GM18867 (cell line): ENCODE measurements at regions not wholly inside any gene's neighbourhood (a gene's known extent, or its start where the extent isn't known, plus 50 kb on each side); places are given as distances from the start of the nearest gene placed in this dataset.
A peak's percentile ranks its signal among the peaks of the same experiment; 100 is the strongest.
"Not testable (repeated sequence)": the region's sequence is repeated elsewhere in the genome, so short reads cannot be mapped to it uniquely, and the experiment has no call there.

Source experiments
- ATAC-seq: cut with Tn5 transposase; IDR thresholded peaks from one replicate; pipeline ENCODE4 v1.9.1; 2021; ENCODE audit warnings: mild to moderate bottlenecking, moderate library complexity; ENCODE audit not compliant: unreplicated experiment

DNA sequence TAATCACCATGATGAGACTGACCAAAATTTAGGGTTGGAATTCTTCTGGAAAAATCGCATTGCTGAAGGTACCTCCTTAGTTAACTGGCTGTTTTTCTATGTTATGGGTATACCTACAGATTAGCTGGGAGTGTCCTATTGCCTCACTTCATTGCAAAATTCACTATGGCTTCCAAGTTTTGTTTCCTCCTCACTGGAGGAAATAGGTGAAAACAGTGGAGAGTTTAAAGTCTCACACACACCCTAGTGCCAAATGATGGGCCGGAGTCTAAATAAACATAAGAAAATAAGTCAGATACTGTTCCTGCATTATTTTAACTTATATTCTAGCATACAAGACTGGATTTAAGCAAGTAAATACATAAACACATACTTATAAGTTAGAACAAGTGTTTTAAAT, 98.2 kb downstream of the AHR start:
- no peak for ATAC-seq

DNA sequence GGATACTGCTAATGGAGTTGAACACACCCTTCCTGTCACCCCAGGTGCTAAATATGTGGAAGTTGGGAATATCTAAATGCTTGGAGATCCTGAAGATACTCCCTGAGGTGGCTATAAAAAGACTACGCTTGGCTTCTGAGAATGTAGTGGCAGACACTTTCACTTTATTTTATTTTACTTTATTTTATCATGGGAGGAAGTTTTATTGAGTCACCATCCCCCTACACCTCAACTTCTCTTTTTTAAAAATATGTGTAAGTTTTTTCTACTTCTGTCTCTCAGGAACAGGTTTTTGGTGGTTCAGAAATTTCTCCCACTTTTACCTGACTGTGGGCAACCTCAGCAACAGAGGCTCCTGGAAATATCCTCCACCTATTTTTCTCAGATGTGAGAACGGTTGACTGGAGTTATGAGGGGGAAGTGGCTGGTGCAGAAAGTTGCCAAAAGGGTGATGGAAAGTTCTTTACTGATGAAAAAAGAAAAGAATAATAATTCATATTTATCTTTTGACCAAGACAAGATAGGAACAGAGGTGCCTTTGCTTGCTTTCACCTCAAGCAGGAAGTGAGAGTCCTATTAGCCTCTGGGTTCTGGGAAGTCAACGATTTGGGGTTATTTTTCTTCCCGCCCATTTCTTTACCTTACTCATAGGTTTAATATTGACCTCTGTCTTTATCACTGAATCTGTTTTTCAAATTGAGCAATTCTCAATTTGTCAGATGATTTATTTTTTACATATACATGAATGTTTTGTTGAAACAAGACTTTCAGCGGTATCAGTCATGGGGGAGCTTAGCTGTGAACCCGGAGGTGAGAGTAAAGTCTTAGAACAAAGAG, 103.6 kb downstream of the AHR start:
- ATAC-seq = peak; percentile 74

DNA sequence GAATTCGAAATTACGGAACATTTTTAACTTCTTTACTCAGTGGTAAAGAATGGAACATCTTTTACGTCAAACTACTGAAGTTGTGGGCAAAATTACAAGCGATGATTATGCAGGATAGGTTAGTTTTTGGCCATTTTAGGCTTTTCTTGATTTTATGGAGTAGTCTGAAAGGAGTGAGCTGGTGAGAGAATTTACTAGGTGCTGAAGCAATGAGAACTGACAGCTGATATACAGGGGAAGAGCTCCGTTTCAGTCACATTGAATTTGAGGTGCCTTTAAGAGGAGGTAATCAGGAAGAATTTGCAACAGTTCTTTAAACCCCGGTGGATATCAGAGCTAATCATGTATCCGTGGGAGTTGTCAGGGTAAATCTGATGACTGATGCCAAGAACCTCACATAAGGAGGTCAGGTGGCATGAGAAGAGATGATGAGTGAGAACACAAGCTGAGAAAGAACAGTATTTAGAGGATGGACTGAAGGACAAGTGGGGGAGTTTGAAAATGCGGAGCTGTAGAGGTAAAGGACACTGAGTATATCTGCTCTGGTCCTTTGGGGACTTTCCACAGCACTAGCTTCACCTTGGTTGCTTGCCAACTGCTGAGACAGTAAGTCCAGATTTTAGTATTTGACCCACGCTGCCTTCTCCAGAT, 104.3 kb downstream of the AHR start:
- peak; percentile 72 for ATAC-seq

DNA sequence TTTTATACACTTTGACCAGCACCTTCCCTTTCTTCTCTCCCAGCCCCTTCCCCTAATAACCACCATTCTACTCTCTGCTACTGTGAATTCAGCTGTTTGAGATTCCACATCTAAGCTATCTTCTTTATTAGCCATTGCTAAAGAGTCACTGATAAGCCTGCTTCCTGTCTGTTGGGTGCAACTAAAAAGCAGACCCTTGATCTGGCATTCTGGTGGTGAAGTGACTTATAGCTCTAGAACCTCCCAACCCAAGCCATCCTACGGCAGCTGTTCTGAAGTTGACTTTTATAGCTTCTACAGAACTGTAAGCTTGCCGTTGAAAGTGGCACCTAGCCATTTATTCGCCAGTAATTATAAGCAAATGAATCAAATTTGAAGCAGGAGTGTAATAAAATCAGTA, 105.6 kb downstream of the AHR start:
- no peak for ATAC-seq

DNA sequence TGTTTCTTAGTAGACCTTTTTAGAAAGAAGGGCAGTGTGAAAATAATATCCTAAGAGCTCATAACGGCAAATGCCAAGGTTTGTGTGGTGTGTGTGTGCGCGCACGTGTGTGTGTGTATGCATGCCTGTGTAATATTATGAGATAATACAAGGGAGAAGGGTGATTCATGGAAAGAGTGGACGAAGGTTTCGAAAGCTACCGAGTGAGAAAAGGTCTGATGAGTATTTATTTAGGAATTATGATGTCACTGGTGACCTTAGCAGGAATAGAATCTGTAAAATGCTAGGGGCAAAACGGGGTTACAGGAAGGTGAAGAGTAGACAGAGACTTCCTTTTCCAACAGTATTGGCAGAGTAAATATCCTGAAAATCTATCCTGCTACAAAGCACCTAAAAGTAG, 107.3 kb downstream of the AHR start:
- no peak for ATAC-seq

DNA sequence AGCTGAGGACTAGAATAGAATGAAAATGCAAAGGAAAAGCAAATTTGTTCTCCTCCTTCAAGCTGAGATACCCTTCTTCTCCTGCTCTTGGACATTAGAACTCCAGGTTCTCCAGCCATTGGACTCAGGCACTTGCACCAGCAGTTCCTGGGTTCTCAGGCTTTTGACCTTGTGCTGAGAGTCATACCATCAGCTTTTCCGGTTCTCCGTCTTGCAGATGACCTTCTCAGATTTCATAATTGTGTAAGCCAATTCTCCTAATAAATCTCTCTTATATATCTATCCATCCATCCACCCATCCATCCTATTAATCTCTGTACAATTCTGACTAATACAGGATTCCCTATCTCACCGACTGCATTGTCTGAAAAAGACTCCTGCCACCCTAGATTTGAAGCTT, 108.3 kb downstream of the AHR start:
- ATAC-seq = no peak

DNA sequence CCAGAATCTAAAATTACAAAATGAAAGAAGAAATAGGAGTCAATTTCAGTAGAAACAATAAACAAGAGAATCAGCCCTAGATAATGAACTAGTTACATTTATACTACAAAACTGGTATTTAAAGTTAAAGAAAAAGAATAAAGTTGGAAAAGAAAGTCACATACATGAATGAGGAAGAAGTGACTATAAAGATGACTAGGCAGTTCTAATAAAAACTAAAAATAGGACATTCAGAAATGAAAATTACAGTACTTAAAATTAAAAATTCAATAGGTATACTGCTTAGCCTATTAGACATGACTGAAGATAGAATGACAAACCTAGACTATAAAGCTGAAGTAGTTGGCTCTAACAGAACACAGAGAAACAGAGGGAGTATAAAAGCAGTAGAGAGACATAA, 108.8 kb downstream of the AHR start:
- ATAC-seq = no peak

DNA sequence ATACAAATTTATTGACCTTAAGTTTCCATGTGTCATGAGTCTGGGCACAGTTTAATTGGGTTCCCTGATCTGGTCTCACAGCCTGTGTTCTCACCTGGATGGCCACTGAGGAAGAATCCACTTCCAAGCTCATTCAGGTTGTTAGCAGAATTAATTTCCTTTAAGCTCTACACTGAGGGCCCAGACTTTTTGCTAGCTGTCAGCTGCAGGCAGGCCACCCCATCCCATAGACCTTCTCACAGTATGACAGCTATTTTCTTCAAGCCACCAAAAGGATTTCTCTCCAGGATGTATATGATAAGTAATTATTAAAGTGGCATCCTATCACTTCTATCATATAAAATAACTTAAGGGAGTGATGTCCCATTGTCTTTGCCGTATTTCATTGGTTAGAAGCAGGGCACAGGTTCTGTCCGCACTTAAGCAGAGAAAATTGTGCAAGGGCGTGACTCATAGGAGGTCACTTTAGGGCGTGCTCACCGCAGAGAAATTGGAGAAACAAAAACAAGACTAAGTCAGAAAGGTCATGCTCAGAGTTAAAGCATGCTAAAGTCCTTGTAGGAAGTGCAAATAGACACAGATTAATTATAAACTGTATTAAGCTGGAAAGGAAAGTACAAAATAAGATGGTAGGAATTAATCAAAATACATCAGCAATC, 109.9 kb downstream of the AHR start:
- ATAC-seq = no peak

DNA sequence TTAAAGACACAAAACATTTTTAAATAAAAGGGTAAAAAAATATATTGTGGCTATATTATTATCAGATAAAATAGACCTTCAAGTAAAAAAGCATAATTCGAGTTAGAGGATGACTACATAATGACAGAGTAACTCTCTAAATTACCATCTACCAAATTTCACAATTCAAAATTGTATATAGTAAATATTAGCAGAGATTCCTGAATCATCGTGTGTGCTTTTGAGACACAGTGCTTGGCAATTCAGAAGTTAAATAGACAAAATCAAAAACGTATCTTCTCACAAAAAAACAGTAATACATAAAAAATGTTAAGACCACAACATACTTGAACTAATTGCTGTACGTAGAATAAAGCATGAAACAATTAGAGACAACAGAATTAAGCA, 110.4 kb downstream of the AHR start:
- ATAC-seq = no peak

DNA sequence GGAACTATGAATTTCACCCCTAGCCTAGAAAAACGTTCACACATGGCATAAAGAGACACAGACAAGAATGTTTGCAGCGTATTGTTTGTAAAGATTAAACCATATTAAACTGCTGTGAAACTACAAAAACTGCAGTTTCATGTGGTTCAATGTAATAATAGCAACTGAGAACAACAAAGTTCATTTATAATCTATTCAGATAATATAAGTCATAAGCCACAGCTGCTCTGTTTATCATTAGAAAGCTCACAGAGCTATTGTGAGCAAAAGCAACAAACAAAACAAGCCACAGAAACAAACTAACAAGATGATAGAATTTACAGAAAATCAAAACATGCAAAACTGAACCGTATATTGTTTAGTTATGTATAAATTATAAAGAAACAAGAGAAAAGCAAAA, 113.5 kb downstream of the AHR start:
- ATAC-seq = peak; percentile 95

DNA sequence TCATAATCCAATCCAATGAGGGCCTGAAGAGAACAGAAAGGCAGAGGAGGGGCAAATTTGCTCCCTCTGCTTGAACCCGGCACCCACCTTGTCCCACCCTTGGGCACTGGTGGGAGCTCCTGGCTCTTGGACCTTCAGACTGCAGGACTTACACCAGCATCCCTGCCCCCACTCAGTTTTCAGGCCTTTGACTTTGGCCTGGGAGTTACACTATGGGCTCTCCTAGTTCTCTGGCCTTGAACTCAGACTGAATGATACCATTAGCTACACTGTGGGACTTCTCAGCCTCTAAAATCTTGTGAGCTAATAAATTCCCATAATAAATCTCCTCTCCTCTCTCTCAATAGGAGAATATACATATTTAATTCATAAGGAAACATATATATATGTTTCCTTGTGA, 114.4 kb downstream of the AHR start:
- ATAC-seq = no peak

DNA sequence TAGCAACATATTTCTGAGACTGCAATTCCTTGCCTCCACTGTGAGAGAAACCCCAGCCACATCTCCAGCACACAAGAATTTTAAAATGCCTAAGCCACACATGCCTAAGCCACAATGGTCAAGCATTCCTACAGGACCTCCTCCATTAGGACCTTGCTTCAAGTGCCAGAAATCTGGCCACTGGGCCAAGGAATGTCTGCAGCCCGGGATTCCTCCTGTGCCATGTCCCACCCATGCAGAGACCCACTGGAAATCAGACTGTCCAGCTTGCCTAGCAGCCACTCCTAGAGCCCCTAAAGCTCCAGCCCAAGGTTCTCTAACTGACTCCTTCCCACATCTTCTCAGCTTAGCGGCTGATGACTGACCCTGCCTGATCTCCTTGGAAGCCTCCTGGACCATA, 117.5 kb downstream of the AHR start:
- no peak for ATAC-seq

DNA sequence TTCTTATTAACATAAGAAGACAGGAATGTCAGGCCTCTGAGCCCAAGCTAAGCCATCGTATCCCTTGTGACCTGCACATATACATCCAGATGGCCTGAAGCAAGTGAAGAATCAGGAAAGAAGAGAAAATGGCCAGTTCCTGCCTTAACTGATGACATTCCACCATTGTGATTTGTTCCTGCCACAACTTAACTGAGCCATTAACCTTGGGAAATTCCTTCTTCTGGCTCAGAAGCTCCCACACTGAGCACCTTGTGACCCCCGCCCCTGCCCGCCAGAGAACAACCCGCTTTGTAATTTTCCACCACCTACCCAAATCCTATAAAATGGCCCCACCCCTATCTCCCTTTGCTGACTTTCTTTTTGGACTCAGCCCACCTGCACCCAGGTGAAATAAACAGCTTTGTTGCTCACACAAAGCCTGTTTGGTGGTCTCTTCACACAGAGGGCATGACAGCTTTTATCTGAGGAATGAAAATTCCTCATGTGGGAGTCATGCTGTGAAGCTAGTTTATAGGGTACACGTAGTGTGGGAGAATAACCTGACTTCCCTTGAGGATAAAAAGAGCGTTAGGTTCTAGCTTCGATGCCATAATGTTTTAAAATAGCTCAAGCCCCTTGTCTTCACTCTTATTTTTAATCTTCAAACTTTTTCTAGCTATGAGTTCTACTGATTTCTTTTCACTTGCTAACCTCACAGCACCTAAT, 122.0 kb downstream of the AHR start:
- not testable (repeated sequence) for ATAC-seq

DNA sequence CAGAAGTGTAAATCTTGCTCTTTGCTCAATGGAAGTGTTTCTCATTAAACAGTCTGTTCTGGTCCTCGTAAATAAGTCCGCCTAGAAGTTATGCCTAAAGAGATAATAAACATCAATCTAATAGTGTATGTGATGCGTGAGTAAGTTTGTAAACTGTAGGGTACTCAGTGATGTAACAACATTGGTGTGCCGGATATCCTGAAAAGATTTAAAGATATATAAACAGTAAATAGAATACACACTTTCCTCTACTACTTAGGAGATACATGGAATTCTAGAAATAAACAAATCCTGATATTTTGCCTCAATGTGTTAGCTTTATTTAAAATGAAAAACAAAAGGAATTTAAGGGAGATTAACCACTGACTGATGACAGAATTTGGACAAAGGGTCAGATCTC, 123.5 kb downstream of the AHR start:
- ATAC-seq = no peak

DNA sequence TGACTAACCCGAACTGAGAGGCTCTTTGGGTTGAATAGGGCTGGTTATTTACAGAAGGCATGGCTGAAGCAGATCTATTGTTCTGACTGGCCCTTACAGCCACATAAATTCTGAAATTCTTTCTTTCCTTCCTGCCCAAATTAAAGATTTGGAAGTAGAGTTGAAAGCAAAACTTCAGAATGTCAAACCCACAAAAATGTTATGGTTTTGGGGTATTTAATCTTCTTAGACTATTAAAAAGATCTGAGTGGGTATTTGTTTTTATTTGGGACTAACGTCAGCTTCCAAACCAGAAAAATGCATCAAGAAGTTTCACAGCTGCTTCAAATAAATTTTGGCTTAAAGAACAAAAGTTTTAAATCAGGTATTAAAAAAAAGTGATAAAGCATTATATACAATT, 124.5 kb downstream of the AHR start:
- ATAC-seq = no peak

DNA sequence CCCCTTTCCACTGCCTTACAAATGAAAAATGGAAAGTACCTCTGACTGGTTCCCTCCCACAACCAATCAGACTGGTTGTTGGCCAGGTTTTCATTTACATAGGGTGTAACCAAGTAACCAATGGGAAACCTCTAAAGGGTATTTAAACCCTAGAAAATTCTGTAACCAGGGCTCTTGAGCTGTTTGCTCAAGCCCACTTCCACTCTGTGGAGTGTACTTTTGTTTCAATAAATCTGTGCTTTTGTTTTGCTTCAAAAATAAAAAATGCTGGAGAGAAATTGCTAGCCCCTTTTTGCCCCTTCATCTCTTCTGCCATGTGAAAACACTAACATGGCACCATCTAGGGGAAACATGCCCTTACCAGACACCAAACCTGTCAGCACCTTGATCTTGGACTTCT, 129.5 kb downstream of the AHR start:
- no peak for ATAC-seq

DNA sequence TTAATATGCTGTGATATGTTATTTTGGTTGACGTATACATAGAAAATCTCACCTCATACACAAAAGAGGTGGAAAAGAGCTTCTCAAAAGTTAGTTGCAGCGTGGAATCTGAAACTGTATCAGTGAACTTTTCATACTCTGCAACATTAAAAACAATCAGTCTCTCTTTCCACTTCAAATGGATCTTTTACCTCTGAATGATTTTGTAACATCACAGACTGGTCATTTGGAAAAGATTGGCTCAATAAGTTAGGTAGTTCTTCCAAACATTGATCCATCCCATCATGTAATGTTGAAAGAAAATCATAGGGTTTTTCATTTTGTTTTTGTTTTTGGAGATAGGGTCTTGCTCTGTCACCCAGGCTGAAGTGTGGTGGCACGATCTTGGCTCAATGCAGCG, 131.1 kb downstream of the AHR start:
- no peak for ATAC-seq

DNA sequence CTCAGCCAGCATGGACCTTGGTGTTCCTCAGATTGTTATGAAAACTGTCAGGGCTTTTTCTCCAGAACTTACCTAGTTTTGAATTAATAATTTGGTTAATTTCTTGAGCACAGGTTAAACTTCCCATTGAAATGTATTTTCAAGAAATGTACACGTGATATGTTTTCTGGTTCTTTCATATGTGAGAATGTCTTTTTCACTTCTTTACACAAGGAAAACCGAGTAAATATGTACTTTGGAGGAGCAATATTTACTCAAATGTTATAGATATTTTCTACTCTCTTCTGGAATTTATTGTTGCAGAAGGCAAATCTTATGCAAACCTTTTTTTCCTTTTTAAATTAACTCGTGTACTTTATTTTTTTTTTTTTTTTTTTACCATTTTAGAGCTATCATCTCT, 134.3 kb downstream of the AHR start:
- ATAC-seq = no peak

DNA sequence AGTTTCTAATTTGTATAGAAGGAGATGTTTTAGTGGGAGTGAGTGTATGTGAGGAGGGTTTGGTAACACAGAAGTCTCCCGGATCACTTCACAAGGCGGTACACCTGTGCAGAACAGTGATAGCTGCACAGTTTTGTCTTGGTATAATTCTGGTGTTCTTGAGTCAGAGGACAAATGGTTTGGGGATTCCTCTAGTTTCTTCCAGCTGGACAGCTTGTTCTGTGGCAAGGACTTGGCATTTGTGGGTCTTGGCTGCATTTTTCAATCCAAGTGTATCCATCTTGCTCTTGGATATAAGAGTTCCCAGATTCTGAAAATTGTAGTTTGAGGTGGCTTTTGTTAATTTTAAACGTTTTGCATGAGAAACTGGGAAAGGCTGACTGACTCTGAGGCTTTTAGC, 135.7 kb downstream of the AHR start:
- no peak for ATAC-seq

DNA sequence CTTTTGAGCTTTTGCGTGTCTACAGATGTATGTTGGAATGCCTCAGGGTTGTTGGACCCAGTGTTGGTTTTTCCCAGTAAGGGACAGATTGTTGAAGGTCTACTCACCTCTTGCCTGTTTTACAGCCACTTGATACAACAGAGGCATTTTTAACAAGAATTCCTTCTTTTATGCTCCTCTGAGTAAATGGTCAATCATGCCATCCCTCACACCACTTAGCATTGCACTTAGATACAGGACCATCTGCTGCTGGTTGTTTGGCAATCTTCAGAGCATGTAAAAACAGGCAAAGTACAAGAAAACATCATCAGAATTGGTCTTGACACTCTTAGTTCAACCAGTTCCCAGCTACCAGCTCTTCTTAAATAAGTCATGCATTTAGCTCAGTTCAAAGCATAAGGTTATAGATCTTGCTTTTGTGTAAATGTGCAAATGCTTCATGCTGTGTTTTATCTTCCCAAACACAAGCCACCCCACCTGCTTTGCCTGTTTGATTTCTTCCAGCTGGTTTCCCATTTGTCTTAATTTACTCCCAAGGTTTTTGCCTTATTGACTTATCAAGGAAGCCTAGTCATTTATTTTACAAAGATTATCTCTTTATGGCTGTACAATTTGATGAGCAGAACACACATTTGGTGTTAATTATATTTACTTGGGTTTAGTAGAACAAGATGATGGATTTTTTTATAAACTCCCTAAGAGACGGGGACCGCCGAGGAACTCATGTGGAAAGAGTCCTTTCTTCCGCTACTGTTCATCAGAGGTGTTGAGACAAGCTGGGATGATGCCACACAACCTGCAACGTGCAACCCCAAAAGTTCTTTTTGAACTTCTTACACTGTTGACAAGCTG, 136.6 kb downstream of the AHR start:
- ATAC-seq = no peak

DNA sequence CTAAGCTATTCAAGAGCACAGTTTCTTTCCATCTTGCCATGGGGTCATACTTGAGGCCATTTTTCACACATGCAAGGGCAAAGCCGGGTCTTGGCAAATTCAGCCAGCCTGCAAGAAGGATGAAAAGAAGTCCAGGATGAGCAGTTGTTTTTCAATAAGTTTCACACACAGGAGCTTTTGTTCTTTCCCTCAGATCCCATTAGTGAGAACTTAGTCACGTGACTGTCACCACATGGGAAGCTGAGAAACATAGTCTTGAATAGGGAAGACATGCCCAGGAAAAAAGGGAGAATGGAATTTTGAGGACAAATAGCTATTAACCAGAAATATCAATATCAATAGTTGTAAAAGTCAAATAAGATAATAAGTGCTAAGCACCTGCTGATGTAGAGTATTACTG, 137.7 kb downstream of the AHR start:
- no peak for ATAC-seq
